ENCODE measurements at regions not wholly inside any gene's neighbourhood (a gene's known extent, or its start where the extent isn't known, plus 50 kb on each side); places are given as distances from the start of the nearest gene placed in this dataset.

DNA sequence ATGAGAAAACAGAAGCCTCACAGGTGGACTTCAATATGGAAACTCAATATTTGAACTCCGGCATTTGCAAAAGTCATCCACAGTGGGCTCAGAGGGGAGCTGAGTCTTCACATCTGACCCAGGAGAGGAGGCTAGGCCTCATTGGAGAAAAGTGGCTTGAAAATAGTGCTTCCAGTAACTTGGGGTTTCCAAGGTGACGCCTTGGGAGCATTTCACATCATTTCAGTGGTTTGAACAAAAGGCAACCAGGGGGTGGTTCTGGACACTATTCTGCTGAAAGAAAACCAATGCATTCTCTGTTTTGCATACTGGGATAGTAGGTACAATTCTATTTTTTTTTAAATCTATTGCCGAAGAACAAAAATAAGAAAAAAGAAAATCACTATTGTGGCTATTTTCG, 599.2 kb upstream of the POM121L12 start:
- H3K4me1 ChIP-seq (ENCODE audit: control insufficient read depth, low read length): peaks cover 9% of the 10 kb centered on the region
- no peak overlapping the region for H3K4me3 ChIP-seq (ENCODE audit: low read length)
- TF ChIP-seq EZH2phosphoT487 (IDR thresholded peaks at IDR 0.05; ENCODE audit: borderline replicate concordance, low read length) (no peak), CTCF (IDR thresholded peaks at IDR 0.05; ENCODE audit: low read depth, low read length, poor library complexity, severe bottlenecking) (no peak)
- no peaks in the 10 kb centered on the region for H3F3A ChIP-seq (ENCODE audit: control insufficient read depth, insufficient read depth)
- no peak overlapping the region for H3K4me2 ChIP-seq (ENCODE audit: low read length)
- no peaks in the 10 kb centered on the region for H3K27me3 ChIP-seq (ENCODE audit: control insufficient read depth, low read length)
- no peaks in the 10 kb centered on the region for H3K36me3 ChIP-seq (ENCODE audit: control insufficient read depth, low read length)
- no peaks in the 10 kb centered on the region for H3K79me2 ChIP-seq (ENCODE audit: control insufficient read depth, low read length)
- no peak overlapping the region for H3K27ac ChIP-seq (ENCODE audit: low read depth, low read length)
- no peaks in the 10 kb centered on the region for H3K9me2 ChIP-seq (replicated peaks; ENCODE audit: control insufficient read depth, low read length)
- H4K20me1 ChIP-seq (ENCODE audit: control insufficient read depth, insufficient read depth, low read depth, low read length): no peaks in the 10 kb centered on the region
- H3K9me3 ChIP-seq (ENCODE audit: control insufficient read depth, insufficient read depth, low read length): peaks cover 7% of the 10 kb centered on the region

DNA sequence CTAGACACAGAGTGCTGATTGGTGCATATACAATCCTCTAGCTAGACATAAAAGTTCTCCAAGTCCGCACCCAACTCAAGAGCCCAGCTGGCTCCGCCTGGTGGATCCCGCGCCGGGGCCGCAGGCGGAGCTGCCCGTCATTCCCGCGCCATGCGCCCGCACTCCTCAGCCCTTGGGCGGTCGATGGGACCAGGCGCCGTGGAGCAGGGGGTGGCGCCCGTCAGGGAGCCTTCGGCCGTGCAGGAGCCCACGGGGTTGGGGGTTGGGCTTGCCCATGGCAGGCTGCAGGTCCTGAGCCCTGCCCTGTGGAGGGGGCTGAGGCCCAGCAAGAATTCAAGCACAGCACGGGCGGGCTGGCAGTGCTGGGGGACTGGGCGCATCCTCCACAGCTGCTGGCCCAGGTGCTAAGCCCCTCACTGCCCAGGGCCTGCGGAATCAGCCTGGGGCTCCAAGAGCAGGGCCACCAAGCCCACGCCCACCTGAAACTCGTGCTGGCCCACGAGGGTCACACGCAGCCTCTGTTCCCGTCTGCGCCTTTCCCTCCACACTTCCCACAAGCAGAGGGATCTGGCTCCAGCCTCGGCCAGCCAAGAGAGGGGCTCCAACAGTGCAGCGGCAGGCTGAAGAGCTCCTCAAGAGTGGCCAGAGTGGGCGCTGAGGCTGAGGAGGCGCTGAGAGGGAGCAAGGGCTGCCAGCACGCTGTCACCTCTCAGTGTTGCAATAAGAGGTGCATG, 604.2 kb upstream of the POM121L12 start:
- no peak overlapping the region for H3K4me2 ChIP-seq (ENCODE audit: low read length)
- H3F3A ChIP-seq (ENCODE audit: control insufficient read depth, insufficient read depth): no peaks in the 10 kb centered on the region
- H3K4me3 ChIP-seq (ENCODE audit: low read length): no peak overlapping the region
- peaks cover 13% of the 10 kb centered on the region; the same call in 1 of the 2 replicates for H3K9me3 ChIP-seq (ENCODE audit: control insufficient read depth, insufficient read depth, low read length)
- TF ChIP-seq CTCF (IDR thresholded peaks at IDR 0.05; ENCODE audit: low read depth, low read length, poor library complexity, severe bottlenecking) (no peak), EZH2phosphoT487 (IDR thresholded peaks at IDR 0.05; ENCODE audit: borderline replicate concordance, low read length) (no peak)
- no peak overlapping the region for H3K27ac ChIP-seq (ENCODE audit: low read depth, low read length)
- H3K4me1 ChIP-seq (ENCODE audit: control insufficient read depth, low read length): peaks cover 7% of the 10 kb centered on the region
- H3K9me2 ChIP-seq (replicated peaks; ENCODE audit: control insufficient read depth, low read length): no peaks in the 10 kb centered on the region
- H3K36me3 ChIP-seq (ENCODE audit: control insufficient read depth, low read length): no peaks in the 10 kb centered on the region
- no peaks in the 10 kb centered on the region for H3K79me2 ChIP-seq (ENCODE audit: control insufficient read depth, low read length)
- H4K20me1 ChIP-seq (ENCODE audit: control insufficient read depth, insufficient read depth, low read depth, low read length): no peaks in the 10 kb centered on the region
- H3K27me3 ChIP-seq (ENCODE audit: control insufficient read depth, low read length): no peaks in the 10 kb centered on the region

DNA sequence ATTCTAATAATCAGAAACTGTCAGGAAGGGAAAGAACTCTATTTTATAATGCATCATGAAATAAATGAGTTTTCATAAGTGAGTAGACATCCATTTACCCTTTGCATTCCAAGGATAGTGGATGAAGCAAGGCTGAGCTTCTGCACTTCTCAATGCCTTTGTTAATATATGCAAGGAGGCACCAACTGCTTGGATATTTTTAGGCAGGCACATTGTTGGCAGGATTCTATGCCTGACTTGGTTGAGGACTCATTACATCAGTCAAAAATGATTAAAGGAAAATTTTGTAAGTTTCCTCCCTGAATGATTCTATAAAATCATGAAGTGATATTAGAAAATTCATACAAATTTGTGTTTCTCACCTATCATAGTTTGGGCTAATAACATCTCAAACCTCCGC, 612.2 kb upstream of the POM121L12 start:
- Histone ChIP-seq H3K4me3 (ENCODE audit: low read length) (no peak overlapping the region), H3K27ac (ENCODE audit: low read depth, low read length) (no peak overlapping the region), H3F3A (ENCODE audit: control insufficient read depth, insufficient read depth) (no peaks in the 10 kb centered on the region), H3K9me3 (ENCODE audit: control insufficient read depth, insufficient read depth, low read length) (peaks cover 13% of the 10 kb centered on the region; the same call in 1 of the 2 replicates), H3K27me3 (ENCODE audit: control insufficient read depth, low read length) (no peaks in the 10 kb centered on the region), H4K20me1 (ENCODE audit: control insufficient read depth, insufficient read depth, low read depth, low read length) (no peaks in the 10 kb centered on the region), H3K79me2 (ENCODE audit: control insufficient read depth, low read length) (no peaks in the 10 kb centered on the region), H3K4me2 (ENCODE audit: low read length) (no peak overlapping the region), H3K9me2 (replicated peaks; ENCODE audit: control insufficient read depth, low read length) (no peaks in the 10 kb centered on the region), H3K36me3 (ENCODE audit: control insufficient read depth, low read length) (no peaks in the 10 kb centered on the region), H3K4me1 (ENCODE audit: control insufficient read depth, low read length) (peaks cover 7% of the 10 kb centered on the region)
- no peak for TF ChIP-seq CTCF (IDR thresholded peaks at IDR 0.05; ENCODE audit: low read depth, low read length, poor library complexity, severe bottlenecking)
- no peak for TF ChIP-seq EZH2phosphoT487 (IDR thresholded peaks at IDR 0.05; ENCODE audit: borderline replicate concordance, low read length)

Data from DOHH2 (cell line).